Neural progenitor cell (in vitro differentiated cells): ENCODE measurements at regions not wholly inside any gene's neighbourhood (a gene's known extent, or its start where the extent isn't known, plus 50 kb on each side); places are given as distances from the start of the nearest gene placed in this dataset.

Experiments used
- DNase-seq: peaks from one replicate; pipeline ENCODE4 v3.0.0-alpha.2; 2016; ENCODE audit warnings: low spot score
- H2AFZ ChIP-seq: fragments of 200-600 bp; sonication (generic); replicated peaks from 2 replicates; pipeline ENCODE4 v1.6.1; 2016; ENCODE audit warnings: antibody characterized with exemption
- H3F3A ChIP-seq: fragments of 200-600 bp; sonication (generic); 2 replicates; pipeline ENCODE4 v1.6.1; 2016; ENCODE audit warnings: antibody characterized with exemption, low read depth
- H3K27ac ChIP-seq: fragments of 200-600 bp; sonication (generic); 2 replicates; pipeline ENCODE4 v1.5.1; 2016; ENCODE audit warnings: mild to moderate bottlenecking
- H3K27me3 ChIP-seq: fragments of 200-600 bp; sonication (generic); 2 replicates; pipeline ENCODE4 v1.6.1; 2016; ENCODE audit warnings: mild to moderate bottlenecking, moderate library complexity
- H3K36me3 ChIP-seq: fragments of 200-600 bp; sonication (generic); 2 replicates; pipeline ENCODE4 v1.5.1; 2016
- H3K4me1 ChIP-seq: fragments of 200-600 bp; sonication (generic); 2 replicates; pipeline ENCODE4 v1.6.1; 2016; ENCODE audit warnings: mixed run types
- H3K4me2 ChIP-seq: fragments of 200-600 bp; sonication (generic); 2 replicates; pipeline ENCODE4 v1.6.1; 2016
- H3K4me3 ChIP-seq: fragments of 200-600 bp; sonication (generic); 2 replicates; pipeline ENCODE4 v1.5.1; 2016
- H3K79me2 ChIP-seq: fragments of 200-600 bp; sonication (generic); 2 replicates; pipeline ENCODE4 v1.6.1; 2016; ENCODE audit warnings: low read depth
- H3K9ac ChIP-seq: fragments of 200-600 bp; sonication (generic); 2 replicates; pipeline ENCODE4 v1.6.1; 2016
- H3K9me3 ChIP-seq: fragments of 200-600 bp; sonication (generic); 2 replicates; pipeline ENCODE4 v1.5.1; 2016; ENCODE audit warnings: low read depth
- H4K20me1 ChIP-seq: fragments of 200-600 bp; sonication (generic); 2 replicates; pipeline ENCODE4 v1.6.1; 2016; ENCODE audit warnings: low read depth
- H3K27ac Mint-ChIP-seq: 3 replicates; pipeline ENCODE4 v1.8.0; 2021; ENCODE audit warnings: mixed read lengths
- H3K27me3 Mint-ChIP-seq: 2 replicates; pipeline ENCODE4 v1.8.0; 2022; ENCODE audit warnings: low read depth, mild to moderate bottlenecking, inconsistent platforms, moderate library complexity, mixed read lengths; ENCODE audit not compliant: insufficient read depth
- H3K36me3 Mint-ChIP-seq: 3 replicates; pipeline ENCODE4 v1.8.0; 2021; ENCODE audit warnings: mixed read lengths
- H3K4me1 Mint-ChIP-seq: 3 replicates; pipeline ENCODE4 v1.8.0; 2021; ENCODE audit warnings: mixed read lengths
- H3K4me3 Mint-ChIP-seq: 3 replicates; pipeline ENCODE4 v1.8.0; 2021; ENCODE audit warnings: mild to moderate bottlenecking, moderate library complexity, mixed read lengths
- H3K9me3 Mint-ChIP-seq: 3 replicates; pipeline ENCODE4 v1.8.0; 2020; ENCODE audit warnings: mixed read lengths
- CTCF ChIP-seq: fragments of 200-600 bp; sonication (generic); IDR thresholded peaks from 2 replicates; pipeline ENCODE4 v1.5.1; 2017; ENCODE audit warnings: antibody characterized with exemption, mild to moderate bottlenecking
- EZH2 ChIP-seq: fragments of 200-600 bp; sonication (generic); IDR thresholded peaks from 2 replicates; pipeline ENCODE4 v1.6.1; 2017; ENCODE audit warnings: antibody characterized with exemption, mild to moderate bottlenecking, moderate library complexity
- EZH2phosphoT487 ChIP-seq: fragments of 200-600 bp; sonication (generic); IDR thresholded peaks from 2 replicates; pipeline ENCODE4 v1.6.1; 2017; ENCODE audit warnings: antibody characterized with exemption

GRCh38 chr12:111046896-111047295 lies 126.5 kb upstream of the MYL2 start:
- Histone ChIP-seq H3K4me1 (peaks cover 4% of the 10 kb centered on the region), H4K20me1 (no peaks in the 10 kb centered on the region), H3K27ac (no peak overlapping the region), H3F3A (peaks cover 5% of the 10 kb centered on the region), H3K4me2 (peak overlapping the region; percentile 10), H2AFZ (no peak overlapping the region), H3K9ac (no peak overlapping the region), H3K27me3 (no peaks in the 10 kb centered on the region), H3K9me3 (no peaks in the 10 kb centered on the region), H3K36me3 (no peaks in the 10 kb centered on the region), H3K79me2 (no peaks in the 10 kb centered on the region), H3K4me3 (no peak overlapping the region)
- Mint-ChIP-seq H3K4me3 (no peak overlapping the region), H3K27ac (no peak overlapping the region), H3K27me3 (no peaks in the 10 kb centered on the region), H3K4me1 (no peaks in the 10 kb centered on the region), H3K9me3 (no peaks in the 10 kb centered on the region), H3K36me3 (no peaks in the 10 kb centered on the region)
- no peak for DNase-seq
- TF ChIP-seq EZH2phosphoT487 (no peak), EZH2 (no peak), CTCF (no peak)

GRCh38 chr12:111045941-111046340 lies 125.6 kb upstream of the MYL2 start:
- Histone ChIP-seq H3F3A (peaks cover 5% of the 10 kb centered on the region), H3K9ac (no peak overlapping the region), H3K4me1 (peaks cover 4% of the 10 kb centered on the region), H3K79me2 (no peaks in the 10 kb centered on the region), H3K9me3 (no peaks in the 10 kb centered on the region), H3K36me3 (no peaks in the 10 kb centered on the region), H2AFZ (no peak overlapping the region), H4K20me1 (no peaks in the 10 kb centered on the region), H3K27ac (no peak overlapping the region), H3K4me3 (no peak overlapping the region), H3K27me3 (no peaks in the 10 kb centered on the region), H3K4me2 (no peak overlapping the region)
- no peak overlapping the region for H3K27ac Mint-ChIP-seq
- no peaks in the 10 kb centered on the region for H3K9me3 Mint-ChIP-seq
- H3K36me3 Mint-ChIP-seq, result no peaks in the 10 kb centered on the region
- no peak overlapping the region for H3K4me3 Mint-ChIP-seq
- no peaks in the 10 kb centered on the region for H3K4me1 Mint-ChIP-seq
- TF ChIP-seq CTCF (no peak), EZH2 (no peak), EZH2phosphoT487 (no peak)
- H3K27me3 Mint-ChIP-seq, result no peaks in the 10 kb centered on the region
- DNase-seq, result no peak

- H3K4me1 Mint-ChIP-seq, result peaks cover 12% of the 10 kb centered on the region
- Histone ChIP-seq H2AFZ (no peak overlapping the region), H3K27me3 (peaks cover 17% of the 10 kb centered on the region), H3K9ac (no peak overlapping the region), H3K27ac (no peak overlapping the region), H3K36me3 (no peaks in the 10 kb centered on the region), H3K4me3 (no peak overlapping the region), H3F3A (peaks cover 2% of the 10 kb centered on the region), H4K20me1 (peaks cover 19% of the 10 kb centered on the region), H3K4me2 (no peak overlapping the region), H3K79me2 (peaks cover 8% of the 10 kb centered on the region), H3K4me1 (peaks cover 16% of the 10 kb centered on the region), H3K9me3 (no peaks in the 10 kb centered on the region)
- no peak overlapping the region for H3K4me3 Mint-ChIP-seq
- H3K27me3 Mint-ChIP-seq, result peaks cover 14% of the 10 kb centered on the region
- DNase-seq, result no peak
- no peak overlapping the region for H3K27ac Mint-ChIP-seq
- H3K9me3 Mint-ChIP-seq, result no peaks in the 10 kb centered on the region
- peaks cover 3% of the 10 kb centered on the region for H3K36me3 Mint-ChIP-seq
- no peak for TF ChIP-seq EZH2
- TF ChIP-seq CTCF, result no peak
- TF ChIP-seq EZH2phosphoT487, result no peak
Measured at GRCh38 chr12:111041091-111041490, 120.7 kb upstream of the MYL2 start.

GRCh38 chr12:111040690-111041089 lies 120.3 kb upstream of the MYL2 start:
- H3K4me1 ChIP-seq, result peaks cover 20% of the 10 kb centered on the region
- no peak overlapping the region for H3K4me2 ChIP-seq
- peaks cover 5% of the 10 kb centered on the region for H3F3A ChIP-seq
- H3K27ac ChIP-seq, result no peak overlapping the region
- no peaks in the 10 kb centered on the region for H3K9me3 ChIP-seq
- Mint-ChIP-seq H3K9me3 (no peaks in the 10 kb centered on the region), H3K36me3 (peaks cover 3% of the 10 kb centered on the region), H3K4me1 (peaks cover 16% of the 10 kb centered on the region), H3K27me3 (peaks cover 18% of the 10 kb centered on the region), H3K27ac (no peak overlapping the region), H3K4me3 (no peak overlapping the region)
- peaks cover 21% of the 10 kb centered on the region for H3K27me3 ChIP-seq
- no peak for TF ChIP-seq CTCF
- no peak for TF ChIP-seq EZH2phosphoT487
- no peak for TF ChIP-seq EZH2
- DNase-seq, result no peak
- H3K79me2 ChIP-seq, result peaks cover 8% of the 10 kb centered on the region
- H3K4me3 ChIP-seq, result no peak overlapping the region
- no peaks in the 10 kb centered on the region for H3K36me3 ChIP-seq
- H2AFZ ChIP-seq, result no peak overlapping the region
- H4K20me1 ChIP-seq, result peaks cover 23% of the 10 kb centered on the region
- H3K9ac ChIP-seq, result no peak overlapping the region
